Lower lobe of right lung (tissue), 2 donors: ENCODE measurements at regions not wholly inside any gene's neighbourhood (a gene's known extent, or its start where the extent isn't known, plus 50 kb on each side); places are given as distances from the start of the nearest gene placed in this dataset.

Experiments
- ATAC-seq, 2 donors: fragments of 200-7000 bp; cut with Tn5 transposase; one replicate each; pipeline ENCODE4 v1.9.1; 2020 to 2022; ENCODE audit warnings: mild to moderate bottlenecking in 2 of 2, moderate library complexity in 2 of 2
- DNase-seq: peaks from one replicate; pipeline ENCODE4 v3.0.0-alpha.2; 2020
- H3K27ac ChIP-seq: fragments of 200-600 bp; one replicate; pipeline ENCODE4 v1.8.0; 2022
- H3K27me3 ChIP-seq: fragments of 200-600 bp; one replicate; pipeline ENCODE4 v1.8.0; 2022; ENCODE audit warnings: low read depth
- H3K36me3 ChIP-seq: fragments of 200-600 bp; one replicate; pipeline ENCODE4 v1.8.0; 2022; ENCODE audit warnings: mild to moderate bottlenecking
- H3K4me1 ChIP-seq: fragments of 200-600 bp; one replicate; pipeline ENCODE4 v1.8.0; 2022
- H3K4me3 ChIP-seq: fragments of 200-600 bp; one replicate; pipeline ENCODE4 v1.8.0; 2022; ENCODE audit warnings: mild to moderate bottlenecking
- H3K9me3 ChIP-seq: fragments of 200-600 bp; one replicate; pipeline ENCODE4 v1.8.0; 2022
- CTCF ChIP-seq: fragments of 200-600 bp; IDR thresholded peaks from one replicate; pipeline ENCODE4 v1.8.0; 2022; ENCODE audit warnings: antibody characterized with exemption, mild to moderate bottlenecking
- intact Hi-C: fragments of 100-400 bp; cut with DNase I; formaldehyde crosslinking; loops from one replicate; pipeline ENCODE4 v1.11.0; 2022
- donor health status: DM: no; HTN: yes; CAD: no; lungs with severe emphysema.

- Histone ChIP-seq H3K4me1 (no peaks in the 10 kb centered on the region), H3K27ac (no peak overlapping the region), H3K4me3 (no peak overlapping the region), H3K27me3 (no peaks in the 10 kb centered on the region), H3K9me3 (no peaks in the 10 kb centered on the region), H3K36me3 (no peaks in the 10 kb centered on the region)
- no peak for TF ChIP-seq CTCF
- intact Hi-C loops, result no loop called here
- no peak for DNase-seq
- no peak for ATAC-seq
Observed at GRCh38 chr6:137981758-137982157, 114.7 kb downstream of the TNFAIP3 start.

- DNase-seq, result no peak
- TF ChIP-seq CTCF, result no peak
- H3K4me3 ChIP-seq, result no peak overlapping the region
- no peaks in the 10 kb centered on the region for H3K36me3 ChIP-seq
- no peaks in the 10 kb centered on the region for H3K27me3 ChIP-seq
- H3K4me1 ChIP-seq, result no peaks in the 10 kb centered on the region
- no peak for ATAC-seq
- intact Hi-C loops, result no loop called here
- H3K9me3 ChIP-seq, result no peaks in the 10 kb centered on the region
- no peak overlapping the region for H3K27ac ChIP-seq
Observed at GRCh38 chr6:137982418-137983189, 115.5 kb downstream of the TNFAIP3 start.

GRCh38 chr6:137983269-137983668 lies 116.2 kb downstream of the TNFAIP3 start:
- H3K4me1 ChIP-seq, result no peaks in the 10 kb centered on the region
- H3K27ac ChIP-seq, result no peak overlapping the region
- intact Hi-C loops, result no loop called here
- no peaks in the 10 kb centered on the region for H3K36me3 ChIP-seq
- H3K27me3 ChIP-seq, result no peaks in the 10 kb centered on the region
- H3K4me3 ChIP-seq, result no peak overlapping the region
- TF ChIP-seq CTCF, result no peak
- ATAC-seq (no peak), DNase-seq (no peak)
- H3K9me3 ChIP-seq, result no peaks in the 10 kb centered on the region

DNA sequence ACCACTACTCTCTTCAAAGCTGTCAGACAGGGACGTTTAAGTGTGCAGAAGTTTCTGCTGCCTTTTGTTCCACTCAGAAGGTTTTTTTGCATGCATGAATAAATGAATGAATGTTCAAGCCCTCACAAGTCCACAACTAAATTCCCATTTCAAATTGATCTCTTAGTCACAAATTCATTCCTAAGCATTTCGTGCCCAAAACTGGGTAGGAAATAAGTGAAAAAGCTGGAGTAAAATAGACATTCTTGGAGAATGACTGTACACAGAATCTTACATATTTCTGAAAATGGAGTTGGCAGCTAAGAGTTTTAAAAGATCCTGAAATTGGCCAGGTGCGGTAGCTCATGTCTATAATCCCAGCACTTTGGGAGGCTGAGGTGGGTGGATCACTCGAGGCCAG lies 117.6 kb downstream of the PERP start:
- H3K4me1 ChIP-seq, result no peaks in the 10 kb centered on the region
- H3K9me3 ChIP-seq, result no peaks in the 10 kb centered on the region
- TF ChIP-seq CTCF, result no peak
- no peaks in the 10 kb centered on the region for H3K27me3 ChIP-seq
- H3K4me3 ChIP-seq, result no peak overlapping the region
- H3K36me3 ChIP-seq, result no peaks in the 10 kb centered on the region
- intact Hi-C loops, result no loop called here
- ATAC-seq, result no peak
- DNase-seq, result no peak
- no peak overlapping the region for H3K27ac ChIP-seq

DNA sequence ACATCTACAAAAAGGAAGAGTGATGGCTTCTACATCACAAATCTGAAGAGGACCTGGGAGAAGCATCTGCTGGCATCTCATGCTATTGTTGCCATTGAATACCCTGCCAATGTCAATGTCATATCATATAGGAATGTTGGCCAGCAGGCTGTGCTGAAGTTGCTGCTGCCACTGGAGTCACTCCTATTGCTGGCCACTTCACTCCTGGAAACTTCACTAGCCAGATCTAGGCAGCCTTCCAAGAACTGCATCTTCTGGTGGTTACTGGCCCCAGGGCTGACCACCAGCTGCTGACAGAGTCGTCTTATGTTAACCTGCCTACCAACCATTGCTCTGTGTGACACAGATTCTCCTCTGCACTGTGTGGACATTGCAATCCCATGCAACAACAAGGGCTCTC lies 111.8 kb downstream of the PERP start:
- Histone ChIP-seq H3K4me3 (no peak overlapping the region), H3K27ac (no peak overlapping the region), H3K36me3 (no peaks in the 10 kb centered on the region), H3K4me1 (no peaks in the 10 kb centered on the region), H3K27me3 (no peaks in the 10 kb centered on the region), H3K9me3 (no peaks in the 10 kb centered on the region)
- ATAC-seq, result no peak
- TF ChIP-seq CTCF, result no peak
- intact Hi-C loops, result no loop called here
- no peak for DNase-seq
